GM18868 (cell line): ENCODE measurements at regions not wholly inside any gene's neighbourhood (a gene's known extent, or its start where the extent isn't known, plus 50 kb on each side); places are given as distances from the start of the nearest gene placed in this dataset.

ENCODE experiments used
- ATAC-seq: cut with Tn5 transposase; IDR thresholded peaks from one replicate; pipeline ENCODE4 v1.9.1; 2021; ENCODE audit warnings: mild to moderate bottlenecking, moderate library complexity; ENCODE audit not compliant: unreplicated experiment

- ATAC-seq: no peak
Observed at GRCh38 chr11:129324533-129325175, 51.0 kb upstream of the BARX2 start.

DNA sequence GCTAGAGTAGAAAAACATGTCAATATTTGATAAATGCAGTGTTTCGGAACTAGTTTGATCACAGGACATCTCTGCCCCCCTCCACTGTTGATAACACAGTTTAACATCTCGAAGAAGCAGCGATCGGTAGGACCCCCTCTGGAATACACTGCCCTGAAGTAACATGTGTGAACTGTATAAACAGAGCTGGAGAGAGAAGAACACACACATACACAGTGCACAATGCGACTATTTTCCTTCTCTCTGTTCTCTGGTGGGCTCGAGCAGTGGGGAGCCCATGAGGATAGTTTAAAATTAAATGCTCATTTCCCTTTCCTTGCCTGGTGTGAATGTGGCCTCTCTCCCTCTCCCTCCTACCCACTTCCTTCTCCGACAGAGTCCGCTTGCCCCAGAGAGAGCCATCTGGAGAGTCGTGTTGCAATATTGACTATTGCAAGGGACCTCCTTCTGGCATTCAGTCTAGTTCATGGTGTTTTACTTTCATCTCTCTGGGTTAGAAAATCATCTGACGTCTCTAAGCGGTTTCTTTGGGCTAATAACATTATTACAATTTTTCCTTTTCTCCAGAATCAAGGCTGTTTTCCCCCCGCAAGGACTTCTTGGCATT lies 51.6 kb upstream of the BARX2 start:
- ATAC-seq: no peak

DNA sequence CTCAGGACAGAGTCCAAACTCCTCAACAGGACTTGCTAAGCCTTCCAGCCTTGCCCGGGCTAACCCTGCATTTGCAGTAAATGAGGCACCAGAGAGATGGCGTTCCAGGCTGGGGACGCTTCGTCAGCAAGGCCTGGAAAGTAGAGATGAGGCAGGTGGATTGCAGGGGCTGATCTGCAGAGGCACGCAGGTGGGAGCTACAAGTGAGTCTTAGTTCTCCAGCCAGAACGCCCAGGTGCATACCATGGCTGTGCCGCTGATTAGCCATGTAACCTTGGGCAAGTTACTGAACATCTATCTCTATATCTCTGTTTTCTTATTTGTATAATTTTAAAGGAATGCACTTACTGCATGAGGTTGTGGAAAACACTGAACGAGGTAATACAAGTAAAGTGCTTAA lies 52.7 kb upstream of the BARX2 start:
- no peak for ATAC-seq

DNA sequence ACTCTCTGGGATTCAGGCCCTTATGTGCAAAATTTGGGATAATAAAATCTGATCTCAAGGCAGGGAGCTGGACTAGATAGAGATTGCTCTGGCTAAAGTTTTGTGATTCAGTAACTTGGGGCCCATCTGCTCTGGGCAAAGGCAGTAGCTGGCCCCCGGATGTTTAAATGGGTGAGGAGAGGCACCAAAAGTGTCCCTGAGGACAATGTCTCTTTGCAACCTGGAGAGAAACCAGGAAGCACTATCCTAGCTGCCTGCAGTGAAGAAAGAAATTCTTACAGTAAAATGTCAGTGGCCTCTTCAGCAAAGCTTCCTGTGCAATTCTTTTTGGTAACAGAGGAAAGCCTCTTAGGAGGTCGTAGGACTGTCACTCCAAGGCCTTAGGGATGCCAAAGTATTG lies 54.6 kb upstream of the BARX2 start:
- no peak for ATAC-seq

GRCh38 chr11:129320494-129320893 lies 55.2 kb upstream of the BARX2 start:
- no peak for ATAC-seq

GRCh38 chr11:129319751-129320150 lies 55.9 kb upstream of the BARX2 start:
- no peak for ATAC-seq

- ATAC-seq: no peak
Observed at GRCh38 chr11:129319201-129319600, 56.4 kb upstream of the BARX2 start.

- ATAC-seq: no peak
Observed at GRCh38 chr11:129317571-129317970, 58.1 kb upstream of the BARX2 start.

- no peak for ATAC-seq
Observed at GRCh38 chr11:129316781-129317180, 58.9 kb upstream of the BARX2 start.

- ATAC-seq: no peak
Observed at GRCh38 chr11:129315781-129316579, 59.7 kb upstream of the BARX2 start.

- ATAC-seq: no peak
Observed at GRCh38 chr11:129314371-129314770, 61.3 kb upstream of the BARX2 start.

DNA sequence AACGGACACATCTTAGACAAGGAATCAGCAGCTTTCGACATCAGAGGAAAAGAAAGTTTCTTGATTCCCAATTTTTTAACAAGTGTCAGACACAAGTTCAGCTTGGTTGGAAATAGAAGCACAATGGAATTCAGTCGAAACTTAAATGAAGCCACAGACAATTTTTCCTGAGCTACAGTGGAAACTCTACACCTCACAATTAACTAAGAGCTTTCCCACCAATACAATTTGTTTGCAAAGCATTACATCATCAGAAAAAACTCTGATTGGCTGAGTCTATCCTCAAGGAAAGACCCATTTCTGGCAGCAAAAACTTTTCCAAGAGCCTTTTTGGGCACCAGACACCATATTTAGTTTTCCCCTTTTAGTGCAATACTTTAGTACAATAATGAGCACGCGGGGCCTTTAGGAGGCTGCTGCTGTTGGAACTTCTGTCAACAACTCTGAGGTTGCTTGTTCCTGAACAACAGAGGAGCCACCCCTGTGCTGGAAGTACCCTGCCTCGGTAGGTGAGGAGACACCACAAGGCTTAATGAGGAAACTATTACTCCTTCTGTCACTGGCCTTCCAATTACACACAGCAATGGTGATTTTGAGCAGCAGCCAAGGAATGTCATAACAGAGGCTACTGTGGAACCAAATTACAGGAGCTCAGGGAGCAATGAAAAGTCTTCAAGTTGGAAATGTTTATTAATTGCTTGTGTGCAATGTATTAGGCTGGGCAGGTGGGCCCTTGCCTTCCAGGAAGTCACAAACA lies 61.9 kb upstream of the BARX2 start:
- ATAC-seq: no peak

GRCh38 chr11:129312730-129313503 lies 62.7 kb upstream of the BARX2 start:
- ATAC-seq: no peak

DNA sequence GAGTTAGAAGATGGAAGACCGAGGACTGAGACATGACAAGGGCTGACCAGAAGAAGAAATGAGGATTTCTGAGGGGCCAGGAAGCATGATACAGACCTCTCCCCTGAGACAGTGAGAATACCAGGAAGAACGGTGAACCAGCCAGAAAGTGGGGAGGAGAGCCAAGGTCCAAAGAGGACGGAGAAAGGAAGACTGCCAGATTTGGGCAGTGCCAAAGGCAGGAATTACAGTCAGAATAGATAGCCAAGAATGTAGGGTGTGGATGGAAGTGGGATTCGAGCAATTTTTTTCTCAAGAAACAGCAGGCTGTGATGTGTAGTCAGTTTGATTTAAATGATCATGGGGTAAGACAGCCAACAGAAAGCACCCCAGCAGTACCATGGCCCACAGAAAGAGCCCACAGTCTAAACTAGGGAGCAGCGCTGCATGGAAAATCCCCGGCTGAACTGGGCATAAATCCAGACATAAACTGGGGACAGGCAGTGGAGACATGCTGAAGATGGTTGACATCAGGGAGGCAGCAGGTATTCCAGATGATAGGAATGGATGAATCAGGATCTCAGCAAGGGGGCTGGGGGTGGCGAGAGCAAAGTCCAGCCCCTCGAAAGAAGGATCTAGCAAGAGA lies 67.3 kb upstream of the BARX2 start:
- no peak for ATAC-seq

DNA sequence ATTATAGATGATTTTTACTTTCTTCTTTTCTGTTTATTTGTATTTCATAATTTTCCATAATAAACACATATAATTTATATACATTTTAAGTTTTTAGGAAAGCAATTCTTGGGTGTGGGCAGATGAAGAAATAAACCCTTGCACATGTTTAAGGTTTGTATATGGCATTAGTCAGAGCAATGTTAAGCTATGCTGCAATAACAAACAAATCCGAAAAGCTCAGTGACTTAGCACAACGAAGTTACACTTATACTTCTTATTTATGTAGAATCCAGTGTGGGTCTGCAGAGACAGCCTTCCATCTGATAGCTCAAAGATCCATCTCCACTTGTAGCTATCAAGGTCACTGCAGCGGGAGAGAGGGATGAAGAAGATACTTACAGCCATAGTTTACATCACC lies 68.5 kb upstream of the BARX2 start:
- no peak for ATAC-seq

GRCh38 chr11:129302386-129303101 lies 73.1 kb upstream of the BARX2 start:
- ATAC-seq: no peak

DNA sequence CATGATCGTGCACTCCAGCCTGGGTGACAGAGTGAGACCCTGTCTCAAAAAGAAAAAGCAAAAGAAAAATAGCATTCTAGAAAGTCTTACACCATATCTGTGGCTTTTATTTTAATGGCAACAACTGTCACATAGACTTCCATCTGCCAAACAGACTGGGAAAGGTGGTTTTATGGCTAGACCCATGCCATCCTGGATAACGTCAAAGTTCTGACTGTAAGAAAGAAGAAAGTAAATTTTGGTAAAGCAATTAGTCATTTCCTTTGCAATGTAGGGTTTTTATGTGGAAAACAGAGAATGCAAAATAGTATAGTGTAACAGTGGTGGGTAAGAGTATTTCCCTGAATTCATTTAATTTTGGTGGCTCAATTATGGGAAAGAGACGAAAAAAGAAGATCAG lies 75.5 kb upstream of the BARX2 start:
- ATAC-seq: no peak

DNA sequence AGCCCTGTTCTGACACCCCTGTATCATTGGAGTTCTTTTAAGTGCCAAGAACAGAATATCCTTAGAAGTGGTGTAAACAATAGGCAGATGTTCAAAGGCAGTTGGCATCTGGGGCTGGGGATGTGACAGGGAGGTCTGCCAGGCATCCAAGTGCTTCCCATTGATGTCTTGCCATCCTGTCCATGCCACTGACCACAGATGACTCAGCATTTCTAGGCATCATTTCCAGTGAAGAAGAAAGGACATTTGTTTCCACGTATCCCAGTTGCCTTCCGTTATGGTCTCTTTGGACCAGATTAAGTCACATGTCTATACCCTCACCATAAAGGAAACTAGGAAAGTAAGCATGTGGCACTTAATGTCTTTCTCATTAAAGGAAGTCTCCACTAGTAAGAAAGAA lies 76.7 kb upstream of the BARX2 start:
- no peak for ATAC-seq

- no peak for ATAC-seq
Observed at GRCh38 chr11:129295746-129296145, 79.9 kb upstream of the BARX2 start.

DNA sequence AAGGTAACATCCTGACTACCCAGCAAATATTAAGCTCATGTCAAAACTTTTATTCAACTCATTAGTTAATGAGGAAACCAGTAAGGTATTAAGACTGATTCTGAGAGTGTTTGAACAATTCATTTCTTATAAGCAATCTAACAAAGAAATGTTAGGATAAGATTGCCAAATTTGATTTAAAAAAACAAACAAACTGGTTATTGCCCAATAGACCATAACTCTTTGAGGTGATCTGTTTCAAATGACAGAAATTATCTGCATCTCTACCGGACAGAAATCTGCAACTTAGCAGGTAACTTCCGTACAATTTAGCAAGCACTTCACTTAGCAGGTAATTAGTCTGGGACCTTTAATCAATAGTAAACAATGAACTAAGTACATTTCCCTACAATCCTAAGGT lies 82.9 kb upstream of the BARX2 start:
- no peak for ATAC-seq
